SK-N-SH (cell line): ENCODE measurements at regions not wholly inside any gene's neighbourhood (a gene's known extent, or its start where the extent isn't known, plus 50 kb on each side); places are given as distances from the start of the nearest gene placed in this dataset.

Experiments
- CTCF ChIA-PET: fragments of 300-600, 350-600 bp; formaldehyde crosslinking; extraction: SDS; loops from one replicate; lab custom pipeline; 2021; lab: Yijun Ruan, JAX
- POLR2A ChIA-PET: fragments of 350-600 bp; sonication (Branson Sonifier 250); formaldehyde crosslinking; extraction: SDS; loops from one replicate; lab custom pipeline; 2020; ENCODE audit warnings: antibody characterized with exemption, inconsistent platforms; lab: Yijun Ruan, JAX
- DNase-seq: peaks from one replicate; pipeline ENCODE4 v3.0.0; 2012
- H2AFZ ChIP-seq: fragments of 200-600 bp; sonication (generic); 2 replicates; pipeline ENCODE4 v1.8.1; 2016; ENCODE audit warnings: antibody characterized with exemption, mild to moderate bottlenecking, low read depth
- H3F3A ChIP-seq: fragments of 200-600 bp; sonication (generic); replicated peaks from 2 replicates; pipeline ENCODE3; 2016; ENCODE audit warnings: antibody characterized with exemption, mild to moderate bottlenecking; ENCODE audit not compliant: insufficient read depth
- H3K27ac ChIP-seq, 2 experiments: fragments of 200-500 bp in 1 of 2; fragments of 200-600 bp in 1 of 2; sonication (Bioruptor generic) in 1 of 2; sonication (generic), shearing (Covaris generic) in 1 of 2; 2 replicates each; pipeline versions ENCODE4 v1.5.1 to v1.6.1; 2014 to 2016; ENCODE audit warnings: low read depth in 2 of 2, inconsistent platforms in 1 of 2, low read length in 1 of 2, mild to moderate bottlenecking in 1 of 2, mixed read lengths in 1 of 2
- H3K27me3 ChIP-seq: fragments of 200-600 bp; sonication (generic), shearing (Covaris generic); 2 replicates; pipeline ENCODE4 v1.6.1; 2016; ENCODE audit warnings: mixed run types; ENCODE audit not compliant: insufficient read depth
- H3K36me3 ChIP-seq, 2 experiments: fragments of 200-500 bp in 1 of 2; fragments of 200-600 bp in 1 of 2; sonication (Bioruptor generic) in 1 of 2; sonication (generic) in 1 of 2; replicated peaks in 1 of 2; 2 replicates each; pipeline versions ENCODE3 to v1.5.1; 2014 to 2016; ENCODE audit warnings: low read length in 1 of 2, mild to moderate bottlenecking in 1 of 2; ENCODE audit not compliant: insufficient read depth in 2 of 2, control insufficient read depth in 1 of 2
- H3K4me1 ChIP-seq, 2 experiments: fragments of 200-500 bp in 1 of 2; fragments of 200-600 bp in 1 of 2; sonication (Bioruptor generic) in 1 of 2; sonication (generic), shearing (Covaris generic) in 1 of 2; 2 replicates each; pipeline versions ENCODE4 v1.5.1 to v1.6.1; 2014 to 2016; ENCODE audit warnings: low read depth in 1 of 2, low read length in 1 of 2, mixed run types in 1 of 2; ENCODE audit not compliant: insufficient read depth in 2 of 2, control insufficient read depth in 1 of 2
- H3K4me2 ChIP-seq: fragments of 200-600 bp; sonication (generic), shearing (Covaris generic); 2 replicates; pipeline ENCODE4 v1.6.1; 2017; ENCODE audit warnings: mixed run types
- H3K4me3 ChIP-seq, 2 experiments: fragments of 200-500 bp in 1 of 2; fragments of 200-600 bp in 1 of 2; sonication (Bioruptor generic) in 1 of 2; sonication (generic), shearing (Covaris generic) in 1 of 2; 2 replicates each; pipeline versions ENCODE4 v1.5.1 to v1.8.1; 2014 to 2016; ENCODE audit warnings: low read depth in 2 of 2, inconsistent platforms in 1 of 2, low read length in 1 of 2, mild to moderate bottlenecking in 1 of 2, mixed read lengths in 1 of 2, moderate library complexity in 1 of 2
- H3K79me2 ChIP-seq: fragments of 200-600 bp; sonication (generic); 2 replicates; pipeline ENCODE4 v1.8.1; 2017; ENCODE audit warnings: mild to moderate bottlenecking; ENCODE audit not compliant: insufficient read depth
- H3K9ac ChIP-seq: fragments of 200-600 bp; sonication (generic); 2 replicates; pipeline ENCODE4 v1.6.1; 2017; ENCODE audit warnings: mixed run types
- H3K9me2 ChIP-seq: fragments of 200-600 bp; sonication (generic); 2 replicates; pipeline ENCODE4 v1.6.1; 2017; ENCODE audit warnings: mixed run types
- H3K9me3 ChIP-seq: fragments of 200-600 bp; sonication (generic); 2 replicates; pipeline ENCODE4 v1.6.1; 2017; ENCODE audit warnings: mixed run types, mild to moderate bottlenecking, moderate library complexity
- H4K20me1 ChIP-seq: fragments of 200-600 bp; sonication (generic); 2 replicates; pipeline ENCODE4 v1.6.1; 2017; ENCODE audit warnings: mild to moderate bottlenecking, mixed run types; ENCODE audit not compliant: insufficient read depth
- ELF1 ChIP-seq: IDR thresholded peaks from 2 replicates; pipeline ENCODE4 v1.4.0; 2012
- EP300 ChIP-seq, 2 experiments: IDR thresholded peaks; 2 replicates each; pipeline versions ENCODE4 v1.4.0 to v1.6.1; 2012; ENCODE audit warnings: borderline replicate concordance in 1 of 2, low read depth in 1 of 2, low read length in 1 of 2
- FOXJ3 ChIP-seq: sonication (generic); formaldehyde crosslinking; IDR thresholded peaks from 2 replicates; pipeline ENCODE4 v1.5.1; 2020; ENCODE audit warnings: mild to moderate bottlenecking, missing genetic modification reagents
- GABPA ChIP-seq: IDR thresholded peaks from 2 replicates; pipeline ENCODE4 v1.4.0; 2012; ENCODE audit warnings: low read depth, mild to moderate bottlenecking
- GATA2 ChIP-seq: sonication (generic); formaldehyde crosslinking; IDR thresholded peaks from 2 replicates; pipeline ENCODE4 v1.5.0; 2020; ENCODE audit warnings: mild to moderate bottlenecking, missing genetic modification reagents
- POLR2AphosphoS5 ChIP-seq: IDR thresholded peaks from 2 replicates; pipeline ENCODE4 v1.6.1; 2012; ENCODE audit warnings: low read depth, low read length
- RCOR1 ChIP-seq: fragments of 150-350 bp; IDR thresholded peaks from 2 replicates; pipeline ENCODE4 v1.6.1; 2017; ENCODE audit warnings: antibody characterized with exemption, low read length
- TCF12 ChIP-seq: IDR thresholded peaks from 2 replicates; pipeline ENCODE4 v1.4.0; 2012
- WGBS: methylation state at CpG from one replicate; pipeline ENCODE4 v1.1.6; 2017; ENCODE audit warnings: low lambda C conversion rate; 5-methylcytosine and 5-hydroxymethylcytosine counted together
- TF ChIP-seq, protein P1 (sequence below): IDR thresholded peaks from 2 replicates; pipeline ENCODE4 v1.4.0; 2012; ENCODE audit warnings: low read depth
- TF ChIP-seq, protein P2 (sequence below): fragments of 150-350 bp; IDR thresholded peaks from 2 replicates; pipeline ENCODE4 v1.6.1; 2017; ENCODE audit warnings: antibody characterized with exemption, low read length, low read depth, borderline replicate concordance
- TF ChIP-seq, protein P3 (sequence below): fragments of 150-350 bp; IDR thresholded peaks from 2 replicates; pipeline ENCODE4 v1.6.1; 2016; ENCODE audit warnings: mild to moderate bottlenecking, low read depth, low read length
- TF ChIP-seq, protein P4 (sequence below): fragments of 200-600 bp; sonication (generic); IDR thresholded peaks from 2 replicates; pipeline ENCODE4 v1.6.1; 2017; ENCODE audit warnings: antibody characterized with exemption, mild to moderate bottlenecking, moderate library complexity

DNA sequence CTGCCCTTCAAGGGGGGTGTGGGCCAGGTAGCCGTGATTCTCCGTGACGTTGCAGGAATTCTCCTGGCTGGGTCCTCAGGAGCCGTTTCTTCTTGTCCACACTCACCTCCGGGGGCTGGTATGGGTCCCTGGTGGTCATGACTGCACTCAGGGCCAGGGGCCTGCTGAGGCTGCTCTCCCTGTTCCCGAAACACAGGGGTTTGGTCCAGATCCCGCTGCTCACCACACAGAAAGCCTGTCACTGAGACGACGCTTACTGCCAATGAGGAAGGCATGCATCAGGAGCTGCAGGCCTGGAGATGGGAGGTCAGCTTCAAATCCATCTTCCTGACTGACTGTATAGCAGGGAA lies 160.7 kb downstream of the RTP5 start:
- no peak for DNase-seq

DNA sequence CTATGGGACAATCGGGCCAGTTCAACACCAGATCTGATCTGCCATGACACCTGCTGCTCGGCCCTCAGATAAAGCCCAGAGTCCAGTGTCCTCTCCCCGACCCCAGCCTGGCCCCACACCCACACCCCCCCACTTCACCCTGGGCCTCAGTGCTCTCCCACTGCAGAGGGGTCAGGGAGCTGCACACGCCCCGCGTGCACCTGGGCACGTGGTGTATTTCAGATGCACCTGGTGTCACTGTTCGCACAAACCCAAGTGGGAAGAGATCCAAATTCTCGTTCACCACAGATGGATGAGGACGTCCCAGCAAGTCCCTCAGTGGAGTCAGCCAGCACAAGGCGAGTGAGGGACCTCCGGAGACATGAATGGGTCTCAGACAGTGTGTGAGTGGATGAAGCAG lies 161.3 kb downstream of the RTP5 start:
- TF ChIP-seq TCF12 (no peak), GABPA (no peak), FOXJ3 (no peak), POLR2AphosphoS5 (no peak), EP300 (IDR thresholded peaks at IDR 0.05; ENCODE audit: borderline replicate concordance in 1 of 2, low read depth in 1 of 2, low read length in 1 of 2) (no peak), GATA2 (CRISPR knock-in tag) (no peak), ELF1 (no peak)
- TF ChIP-seq, protein P1, sequence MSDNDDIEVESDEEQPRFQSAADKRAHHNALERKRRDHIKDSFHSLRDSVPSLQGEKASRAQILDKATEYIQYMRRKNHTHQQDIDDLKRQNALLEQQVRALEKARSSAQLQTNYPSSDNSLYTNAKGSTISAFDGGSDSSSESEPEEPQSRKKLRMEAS: no peak
- TF ChIP-seq, protein P2, sequence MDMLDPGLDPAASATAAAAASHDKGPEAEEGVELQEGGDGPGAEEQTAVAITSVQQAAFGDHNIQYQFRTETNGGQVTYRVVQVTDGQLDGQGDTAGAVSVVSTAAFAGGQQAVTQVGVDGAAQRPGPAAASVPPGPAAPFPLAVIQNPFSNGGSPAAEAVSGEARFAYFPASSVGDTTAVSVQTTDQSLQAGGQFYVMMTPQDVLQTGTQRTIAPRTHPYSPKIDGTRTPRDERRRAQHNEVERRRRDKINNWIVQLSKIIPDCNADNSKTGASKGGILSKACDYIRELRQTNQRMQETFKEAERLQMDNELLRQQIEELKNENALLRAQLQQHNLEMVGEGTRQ: no peak
- no peaks in the 10 kb centered on the region for H3K36me3 ChIP-seq
- H2AFZ ChIP-seq: no peak overlapping the region
- H3F3A ChIP-seq: no peaks in the 10 kb centered on the region
- H3K4me2 ChIP-seq: no peak overlapping the region
- no peak overlapping the region for H3K9ac ChIP-seq
- no peak for DNase-seq
- no peaks in the 10 kb centered on the region for H3K79me2 ChIP-seq
- no peaks in the 10 kb centered on the region for H4K20me1 ChIP-seq
- no peaks in the 10 kb centered on the region for H3K4me1 ChIP-seq
- H3K9me3 ChIP-seq: no peaks in the 10 kb centered on the region
- CTCF ChIA-PET: no interaction called here
- peaks cover 31% of the 10 kb centered on the region for H3K27me3 ChIP-seq
- WGBS: 67% methylated on average over 12 of the region's 12 CpGs
- no peak overlapping the region for H3K27ac ChIP-seq
- no peaks in the 10 kb centered on the region for H3K9me2 ChIP-seq
- POLR2A ChIA-PET: no interaction called here
- no peak overlapping the region for H3K4me3 ChIP-seq

More for the DNA sequence above, 160.7 kb downstream of the RTP5 start:
- Histone ChIP-seq H3K4me3 (no peak overlapping the region), H3K27ac (no peak overlapping the region), H3K4me2 (no peak overlapping the region), H3K4me1 (no peaks in the 10 kb centered on the region), H3K79me2 (no peaks in the 10 kb centered on the region), H3K9me3 (no peaks in the 10 kb centered on the region), H3K27me3 (peaks cover 31% of the 10 kb centered on the region), H3K36me3 (no peaks in the 10 kb centered on the region), H4K20me1 (no peaks in the 10 kb centered on the region), H3K9me2 (no peaks in the 10 kb centered on the region), H3K9ac (no peak overlapping the region), H2AFZ (no peak overlapping the region), H3F3A (no peaks in the 10 kb centered on the region)
- TF ChIP-seq, protein P3, sequence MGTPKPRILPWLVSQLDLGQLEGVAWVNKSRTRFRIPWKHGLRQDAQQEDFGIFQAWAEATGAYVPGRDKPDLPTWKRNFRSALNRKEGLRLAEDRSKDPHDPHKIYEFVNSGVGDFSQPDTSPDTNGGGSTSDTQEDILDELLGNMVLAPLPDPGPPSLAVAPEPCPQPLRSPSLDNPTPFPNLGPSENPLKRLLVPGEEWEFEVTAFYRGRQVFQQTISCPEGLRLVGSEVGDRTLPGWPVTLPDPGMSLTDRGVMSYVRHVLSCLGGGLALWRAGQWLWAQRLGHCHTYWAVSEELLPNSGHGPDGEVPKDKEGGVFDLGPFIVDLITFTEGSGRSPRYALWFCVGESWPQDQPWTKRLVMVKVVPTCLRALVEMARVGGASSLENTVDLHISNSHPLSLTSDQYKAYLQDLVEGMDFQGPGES: no peak
- TF ChIP-seq, protein P2: no peak
- TF ChIP-seq RCOR1: no peak
- TF ChIP-seq, protein P4, sequence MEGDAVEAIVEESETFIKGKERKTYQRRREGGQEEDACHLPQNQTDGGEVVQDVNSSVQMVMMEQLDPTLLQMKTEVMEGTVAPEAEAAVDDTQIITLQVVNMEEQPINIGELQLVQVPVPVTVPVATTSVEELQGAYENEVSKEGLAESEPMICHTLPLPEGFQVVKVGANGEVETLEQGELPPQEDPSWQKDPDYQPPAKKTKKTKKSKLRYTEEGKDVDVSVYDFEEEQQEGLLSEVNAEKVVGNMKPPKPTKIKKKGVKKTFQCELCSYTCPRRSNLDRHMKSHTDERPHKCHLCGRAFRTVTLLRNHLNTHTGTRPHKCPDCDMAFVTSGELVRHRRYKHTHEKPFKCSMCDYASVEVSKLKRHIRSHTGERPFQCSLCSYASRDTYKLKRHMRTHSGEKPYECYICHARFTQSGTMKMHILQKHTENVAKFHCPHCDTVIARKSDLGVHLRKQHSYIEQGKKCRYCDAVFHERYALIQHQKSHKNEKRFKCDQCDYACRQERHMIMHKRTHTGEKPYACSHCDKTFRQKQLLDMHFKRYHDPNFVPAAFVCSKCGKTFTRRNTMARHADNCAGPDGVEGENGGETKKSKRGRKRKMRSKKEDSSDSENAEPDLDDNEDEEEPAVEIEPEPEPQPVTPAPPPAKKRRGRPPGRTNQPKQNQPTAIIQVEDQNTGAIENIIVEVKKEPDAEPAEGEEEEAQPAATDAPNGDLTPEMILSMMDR: 0 out of 2 replicates have a peak, but pooled peaks have one; percentile 2
- 64% methylated on average over 9 of the region's 9 CpGs for WGBS
- ChIA-PET POLR2A (no interaction called here), CTCF (no interaction called here)
